ENCODE measurements at regions not wholly inside any gene's neighbourhood (a gene's known extent, or its start where the extent isn't known, plus 50 kb on each side); places are given as distances from the start of the nearest gene placed in this dataset.
"Not testable (repeated sequence)": the region's sequence is repeated elsewhere in the genome, so short reads cannot be mapped to it uniquely, and the experiment has no call there.

DNA sequence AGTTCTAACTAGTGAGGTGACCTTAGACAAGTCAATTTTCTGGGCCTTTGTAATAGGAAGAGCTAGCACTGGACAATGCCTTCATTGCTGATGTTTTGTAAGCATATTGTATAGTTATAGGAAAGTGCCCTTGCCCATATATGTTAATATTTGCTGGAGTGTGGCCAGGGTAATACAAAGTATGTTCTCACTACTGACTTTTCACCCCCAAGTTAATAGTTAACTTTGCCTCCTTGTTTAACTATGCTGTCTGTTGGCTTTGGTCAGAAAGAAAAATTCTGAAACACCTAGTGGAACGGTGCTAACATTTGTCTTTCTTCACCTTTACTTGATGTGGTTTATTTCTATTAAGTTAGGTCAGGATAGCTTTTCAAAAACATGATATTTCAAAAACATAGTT lies 287.4 kb upstream of the CTNNB1 start:
- no peak for DNase-seq

- DNase-seq: no peak
These were observed 286.8 kb upstream of the CTNNB1 start for GRCh38 chr3:40912461-40912860.

GRCh38 chr3:40913192-40913591 lies 286.1 kb upstream of the CTNNB1 start:
- DNase-seq: no peak

DNA sequence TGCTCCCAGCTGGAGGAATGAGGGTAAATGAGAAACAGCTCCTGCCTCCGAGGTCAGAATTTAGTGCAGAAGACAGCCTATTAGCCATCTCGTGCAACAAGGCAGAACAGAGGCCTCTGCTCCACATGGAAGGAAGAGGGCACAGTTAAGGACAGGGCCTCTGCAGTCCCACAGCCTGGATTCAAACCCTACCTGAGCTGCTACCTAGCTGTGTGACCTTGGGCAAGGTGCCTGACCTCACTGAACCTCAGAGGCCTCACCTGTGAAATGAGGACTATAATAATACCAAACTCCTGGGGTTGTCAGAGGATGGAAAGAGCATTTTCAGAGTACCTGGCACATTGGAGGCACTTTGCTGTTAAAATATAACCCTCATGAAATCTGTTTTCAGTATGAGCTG lies 285.7 kb upstream of the CTNNB1 start:
- no peak for DNase-seq

GRCh38 chr3:40914475-40914874 lies 284.8 kb upstream of the CTNNB1 start:
- DNase-seq: no peak

DNA sequence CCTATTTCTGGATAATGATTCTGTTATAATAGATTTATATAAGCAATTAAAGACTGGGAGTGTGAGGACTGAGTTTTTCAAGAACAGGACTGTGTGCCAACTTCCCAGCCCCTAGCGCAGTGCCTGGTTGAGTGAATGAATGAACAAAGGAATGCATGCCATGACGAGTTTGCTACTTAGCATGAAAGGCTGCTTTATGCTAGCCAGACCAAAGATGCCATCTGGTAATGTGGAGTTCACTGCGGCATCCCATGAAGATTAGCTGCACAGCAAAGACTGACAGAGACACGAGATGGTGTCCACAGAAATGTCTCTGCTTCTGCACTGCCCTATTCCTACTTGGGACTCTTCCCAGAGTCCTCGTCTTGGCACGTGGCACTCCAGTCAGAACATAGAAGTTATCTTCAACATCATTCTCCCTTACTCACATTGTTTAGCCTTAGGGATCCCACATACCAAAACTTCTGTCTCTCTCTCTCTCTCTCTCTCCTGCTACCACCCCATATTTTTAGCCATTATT lies 283.9 kb upstream of the CTNNB1 start:
- no peak for DNase-seq

- DNase-seq: no peak
These were observed 279.3 kb upstream of the CTNNB1 start for GRCh38 chr3:40920041-40920440.

DNA sequence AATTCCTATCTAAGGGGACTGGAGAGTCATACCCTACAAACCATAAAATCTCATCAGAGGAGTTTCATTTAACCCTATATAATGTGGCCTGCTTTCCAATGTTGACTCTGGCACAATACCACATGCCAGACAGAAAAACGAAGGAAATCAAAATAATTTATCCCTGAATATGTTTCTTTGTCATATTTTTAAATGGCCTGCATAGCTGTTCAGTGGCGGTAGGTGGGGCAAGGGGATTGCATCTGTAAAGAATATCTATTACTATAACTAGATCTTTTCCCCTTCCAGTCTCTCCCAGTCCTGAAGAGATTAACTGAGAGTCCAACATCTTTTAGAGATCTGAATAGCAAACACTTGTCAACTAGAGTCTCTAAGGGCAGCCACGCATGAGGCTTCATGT lies 278.1 kb upstream of the CTNNB1 start:
- DNase-seq: no peak

- DNase-seq: no peak
These were observed 276.2 kb upstream of the CTNNB1 start for GRCh38 chr3:40923143-40923542.

DNA sequence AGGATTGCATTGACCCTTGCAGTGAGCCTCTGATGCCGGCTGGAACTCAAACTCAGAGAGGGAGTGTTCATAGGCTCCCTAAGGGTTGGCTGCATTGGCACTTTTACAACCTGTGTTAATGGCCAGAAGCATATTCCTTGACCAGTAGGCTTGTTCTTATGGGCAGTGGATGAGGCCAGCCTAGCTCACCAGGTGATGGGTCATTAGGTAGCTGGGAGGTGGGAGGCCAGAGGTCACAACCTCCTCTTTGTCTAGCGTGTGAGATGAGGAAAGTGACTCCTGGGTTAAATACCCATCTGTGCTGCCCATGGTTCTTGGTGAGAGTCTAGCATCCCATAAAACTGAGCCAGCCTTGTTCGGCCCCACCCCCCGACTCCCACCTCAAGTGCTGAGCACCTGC lies 275.7 kb upstream of the CTNNB1 start:
- DNase-seq: no peak

- DNase-seq: no peak
These were observed 274.7 kb upstream of the CTNNB1 start for GRCh38 chr3:40924559-40925141.

- DNase-seq: no peak
These were observed 274.1 kb upstream of the CTNNB1 start for GRCh38 chr3:40925231-40925630.

DNA sequence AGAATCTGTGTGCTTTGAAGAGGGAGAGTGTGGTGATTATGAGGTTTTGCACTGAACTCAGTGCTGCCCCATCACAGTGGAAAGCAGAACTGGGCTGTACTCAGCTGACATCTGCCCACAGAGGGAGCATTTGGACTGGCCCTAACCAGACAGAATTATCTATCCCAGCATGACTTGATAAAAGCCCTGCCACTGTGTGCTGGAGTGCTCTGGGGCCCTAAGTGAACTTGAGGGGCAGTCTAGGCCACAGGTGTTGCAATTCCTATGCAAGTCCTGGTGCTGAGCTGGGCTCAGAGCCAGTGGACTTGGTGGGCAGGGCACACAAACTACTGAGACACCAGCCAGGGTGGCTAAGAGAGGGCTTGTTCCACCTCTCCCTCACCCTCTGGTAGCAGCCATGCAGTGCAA lies 269.2 kb upstream of the CTNNB1 start:
- no peak for DNase-seq

DNA sequence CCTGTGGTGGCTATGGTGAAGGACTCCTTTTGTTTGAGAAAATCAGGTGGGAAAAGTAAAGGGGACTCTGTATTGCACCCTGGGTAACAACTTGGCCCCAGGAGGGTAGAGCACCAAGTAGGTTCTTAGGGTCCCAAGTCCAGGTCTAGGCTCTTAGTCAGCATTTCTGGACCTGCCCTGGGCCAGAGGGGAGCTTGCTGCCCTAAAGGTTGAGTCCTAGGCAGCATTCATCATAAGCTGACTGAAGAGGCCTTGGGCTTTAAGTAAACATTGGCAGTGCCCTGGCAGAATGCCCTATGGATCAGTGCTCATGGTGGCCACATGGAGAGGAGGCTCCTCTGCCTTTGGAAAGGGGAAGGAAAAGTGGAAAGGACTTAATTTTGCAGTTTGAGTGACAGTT lies 268.5 kb upstream of the CTNNB1 start:
- DNase-seq: no peak

- no peak for DNase-seq
These were observed 260.7 kb upstream of the CTNNB1 start for GRCh38 chr3:40938591-40938990.

DNA sequence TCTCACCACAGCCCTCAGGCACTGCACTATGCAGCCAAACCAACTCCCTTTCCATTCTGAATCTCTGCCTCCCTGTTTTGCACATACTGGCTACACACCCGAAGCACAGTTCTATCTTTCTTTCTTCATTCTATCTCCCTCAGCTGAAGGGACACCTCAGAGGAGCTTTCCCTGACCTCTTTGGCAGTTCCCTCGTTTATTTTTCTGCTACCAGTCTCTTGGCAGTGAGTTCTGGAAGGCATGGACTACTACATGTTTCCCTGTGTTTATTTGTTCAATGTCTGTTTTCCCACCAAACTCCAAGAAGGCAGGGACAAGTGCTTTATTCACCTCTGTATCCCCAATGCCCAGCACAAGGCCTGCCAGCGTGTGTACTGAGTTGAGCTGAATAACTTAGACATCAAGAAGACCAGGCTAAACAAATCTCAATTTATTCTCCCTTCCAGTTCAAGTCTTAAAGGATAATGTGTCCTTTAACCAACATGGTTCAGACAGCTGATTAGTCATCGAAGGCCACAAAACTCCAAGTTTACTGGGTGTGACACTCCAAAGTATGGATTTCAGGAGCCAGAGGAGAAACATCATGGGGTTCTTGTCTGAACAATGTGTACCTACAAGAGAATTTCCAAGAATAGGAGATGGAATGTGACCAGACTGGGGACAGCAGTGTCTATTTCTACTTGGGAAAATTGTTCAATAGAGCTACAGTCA lies 260.1 kb upstream of the CTNNB1 start:
- DNase-seq: no peak

- DNase-seq: no peak
These were observed 259.6 kb upstream of the CTNNB1 start for GRCh38 chr3:40939741-40940130.

- no peak for DNase-seq
These were observed 258.7 kb upstream of the CTNNB1 start for GRCh38 chr3:40940651-40941050.

GRCh38 chr3:40947022-40947421 lies 252.3 kb upstream of the CTNNB1 start:
- DNase-seq: not testable (repeated sequence)

- DNase-seq: not testable (repeated sequence)
These were observed 250.0 kb upstream of the CTNNB1 start for GRCh38 chr3:40949347-40949746.

DNA sequence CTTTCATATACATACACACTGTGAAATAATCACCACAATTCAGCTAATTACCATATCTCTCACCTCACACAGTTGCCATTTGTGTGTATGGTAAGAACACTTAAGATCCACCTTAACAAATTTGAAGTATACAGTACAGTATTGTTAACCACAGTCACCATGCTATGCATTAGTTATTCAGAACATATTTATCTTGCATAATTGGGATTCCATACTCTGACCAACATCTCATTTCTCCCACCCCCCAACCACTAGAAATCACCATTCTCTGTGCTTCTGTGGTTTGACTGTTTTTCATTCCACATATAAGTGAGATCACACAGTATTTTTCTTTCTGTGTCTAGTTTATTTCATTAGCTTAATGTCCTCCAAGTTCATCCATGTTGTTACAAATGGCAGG lies 247.7 kb upstream of the CTNNB1 start:
- DNase-seq: no peak

DNA sequence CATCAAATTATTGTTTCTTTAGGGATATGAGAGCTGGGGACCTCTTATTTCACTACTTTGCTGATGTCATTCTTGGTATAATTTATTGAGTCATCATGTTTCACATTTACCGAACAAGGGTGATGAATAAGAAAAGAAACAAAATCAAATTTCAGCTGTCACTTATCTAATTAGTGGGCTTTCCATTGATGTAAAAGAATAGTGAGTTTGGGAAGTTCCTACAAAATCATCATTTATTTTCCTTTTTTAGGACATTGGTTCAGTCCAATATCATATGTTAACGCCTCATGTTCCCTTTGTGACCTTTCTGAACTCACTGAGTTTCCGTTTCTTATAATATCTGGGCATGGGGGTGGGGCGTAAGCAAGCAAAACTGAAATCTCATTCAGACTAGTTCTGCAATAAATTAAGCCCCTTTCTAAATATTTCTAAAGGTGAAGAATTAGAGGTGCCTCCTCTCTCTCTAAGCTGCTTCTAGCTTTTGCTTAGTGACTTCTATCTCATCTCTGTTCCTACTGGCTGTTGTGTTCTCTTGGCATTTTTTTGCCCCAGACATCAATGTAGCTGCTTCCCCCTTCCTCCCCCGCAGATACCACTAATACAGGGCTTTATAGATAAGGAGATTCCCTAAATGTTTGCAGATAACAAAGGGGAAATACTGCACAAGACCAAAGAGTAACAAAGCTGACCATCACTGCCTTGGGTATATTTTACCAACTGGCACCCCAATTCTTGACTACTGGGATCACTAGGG lies 238.0 kb upstream of the CTNNB1 start:
- no peak for DNase-seq

GRCh38 chr3:40962721-40963120 lies 236.6 kb upstream of the CTNNB1 start:
- DNase-seq: no peak

DNA sequence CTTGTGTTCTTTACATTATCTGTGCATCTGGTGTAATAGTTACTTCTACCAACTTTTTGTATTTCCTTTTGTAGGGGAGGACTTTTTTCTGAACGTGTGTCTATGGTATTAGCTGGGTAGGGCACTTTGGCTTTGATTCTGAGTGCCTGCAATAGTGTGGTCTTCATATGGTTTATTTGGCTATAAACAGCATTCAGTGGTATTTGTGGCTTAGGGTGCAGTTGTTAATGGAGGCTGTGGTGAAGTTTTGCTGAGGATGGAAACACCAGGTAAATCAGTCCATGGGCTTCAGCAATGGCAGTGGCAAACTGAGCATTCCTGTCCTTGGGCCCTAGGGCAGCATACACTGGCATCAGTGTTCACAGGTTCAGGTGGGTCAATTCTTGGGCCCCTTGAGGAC lies 230.6 kb upstream of the CTNNB1 start:
- no peak for DNase-seq

All from stimulated activated naive CD4-positive, alpha-beta T cell (primary cell).